ENCODE measurements at regions not wholly inside any gene's neighbourhood (a gene's known extent, or its start where the extent isn't known, plus 50 kb on each side); places are given as distances from the start of the nearest gene placed in this dataset.
A peak's percentile ranks its signal among the peaks of the same experiment; 100 is the strongest.
"Not testable (repeated sequence)": the region's sequence is repeated elsewhere in the genome, so short reads cannot be mapped to it uniquely, and the experiment has no call there.

GRCh38 chr5:145661737-145662485 lies 173.2 kb downstream of the PRELID2 start:
- H3K4me3 ChIP-seq = no peak overlapping the region
- TF ChIP-seq CTCF (IDR thresholded peaks at IDR 0.05; ENCODE audit: low read depth, low read length) = no peak
- peaks cover 6% of the 10 kb centered on the region for H3K4me1 ChIP-seq (ENCODE audit: low read depth)
- H3K27ac ChIP-seq = no peak overlapping the region
- DNase-seq (ENCODE audit: low read depth in 1 of 2, low spot score in 1 of 2) = peak in 1 of 2 donors; percentile 15
- H3K36me3 ChIP-seq = no peaks in the 10 kb centered on the region
- H3K27me3 ChIP-seq = no peaks in the 10 kb centered on the region
- no peaks in the 10 kb centered on the region for H3K9me3 ChIP-seq (ENCODE audit: low read depth)

- DNase-seq (ENCODE audit: low read depth in 1 of 2, low spot score in 1 of 2) = peak in 1 of 2 donors; percentile 72
- no peak overlapping the region for H3K27ac ChIP-seq
- peaks cover 6% of the 10 kb centered on the region for H3K4me1 ChIP-seq (ENCODE audit: low read depth)
- no peaks in the 10 kb centered on the region for H3K27me3 ChIP-seq
- no peaks in the 10 kb centered on the region for H3K36me3 ChIP-seq
- no peaks in the 10 kb centered on the region for H3K9me3 ChIP-seq (ENCODE audit: low read depth)
- no peak for TF ChIP-seq CTCF (IDR thresholded peaks at IDR 0.05; ENCODE audit: low read depth, low read length)
- H3K4me3 ChIP-seq = no peak overlapping the region
These were observed 174.1 kb downstream of the PRELID2 start for GRCh38 chr5:145660897-145661640.

GRCh38 chr5:145658435-145658834 lies 176.7 kb downstream of the PRELID2 start:
- Histone ChIP-seq H3K27me3 (no peaks in the 10 kb centered on the region), H3K36me3 (no peaks in the 10 kb centered on the region), H3K4me1 (ENCODE audit: low read depth) (no peaks in the 10 kb centered on the region), H3K9me3 (ENCODE audit: low read depth) (no peaks in the 10 kb centered on the region), H3K4me3 (no peak overlapping the region), H3K27ac (no peak overlapping the region)
- TF ChIP-seq CTCF (IDR thresholded peaks at IDR 0.05; ENCODE audit: low read depth, low read length) = no peak
- DNase-seq (ENCODE audit: low read depth in 1 of 2, low spot score in 1 of 2) = no peak

GRCh38 chr5:145652700-145653099 lies 182.4 kb downstream of the PRELID2 start:
- H3K27me3 ChIP-seq; H3K4me1 ChIP-seq (ENCODE audit: low read depth); H3K4me3 ChIP-seq; DNase-seq (ENCODE audit: low read depth in 1 of 2, low spot score in 1 of 2); H3K27ac ChIP-seq; H3K36me3 ChIP-seq; H3K9me3 ChIP-seq (ENCODE audit: low read depth): not testable (repeated sequence)

- not testable (repeated sequence) for H3K4me3 ChIP-seq; H3K36me3 ChIP-seq; H3K27me3 ChIP-seq; H3K4me1 ChIP-seq (ENCODE audit: low read depth); H3K27ac ChIP-seq; H3K9me3 ChIP-seq (ENCODE audit: low read depth); DNase-seq (ENCODE audit: low read depth in 1 of 2, low spot score in 1 of 2)
These were observed 188.0 kb downstream of the PRELID2 start for GRCh38 chr5:145647137-145647536.

- not testable (repeated sequence) for H3K27me3 ChIP-seq; H3K4me1 ChIP-seq (ENCODE audit: low read depth); H3K9me3 ChIP-seq (ENCODE audit: low read depth); DNase-seq (ENCODE audit: low read depth in 1 of 2, low spot score in 1 of 2); H3K4me3 ChIP-seq; H3K36me3 ChIP-seq; H3K27ac ChIP-seq
These were observed 191.9 kb downstream of the PRELID2 start for GRCh38 chr5:145643214-145643613.

GRCh38 chr5:145637396-145637795 lies 197.7 kb downstream of the PRELID2 start:
- TF ChIP-seq CTCF (IDR thresholded peaks at IDR 0.05; ENCODE audit: low read depth, low read length) = no peak
- H3K36me3 ChIP-seq = no peaks in the 10 kb centered on the region
- no peaks in the 10 kb centered on the region for H3K9me3 ChIP-seq (ENCODE audit: low read depth)
- no peak overlapping the region for H3K27ac ChIP-seq
- DNase-seq (ENCODE audit: low read depth in 1 of 2, low spot score in 1 of 2) = no peak
- no peak overlapping the region for H3K4me3 ChIP-seq
- no peaks in the 10 kb centered on the region for H3K4me1 ChIP-seq (ENCODE audit: low read depth)
- H3K27me3 ChIP-seq = no peaks in the 10 kb centered on the region

Data from cardiac muscle cell (in vitro differentiated cells and primary cell).